NCI-H2196 (cell line): ENCODE measurements at regions not wholly inside any gene's neighbourhood (a gene's known extent, or its start where the extent isn't known, plus 50 kb on each side); places are given as distances from the start of the nearest gene placed in this dataset.

Experiments
- DNase-seq: peaks from one replicate; lab custom pipeline; 2025; ENCODE audit not compliant: unreplicated experiment; lab: John Stamatoyannopoulos, UW

- no peak for DNase-seq
These were observed 285.6 kb upstream of the TPM1 start for GRCh38 chr15:62756995-62757360.

- DNase-seq: no peak
These were observed 285.0 kb upstream of the TPM1 start for GRCh38 chr15:62757535-62757934.

- no peak for DNase-seq
These were observed 284.2 kb upstream of the TPM1 start for GRCh38 chr15:62758126-62758951.

DNA sequence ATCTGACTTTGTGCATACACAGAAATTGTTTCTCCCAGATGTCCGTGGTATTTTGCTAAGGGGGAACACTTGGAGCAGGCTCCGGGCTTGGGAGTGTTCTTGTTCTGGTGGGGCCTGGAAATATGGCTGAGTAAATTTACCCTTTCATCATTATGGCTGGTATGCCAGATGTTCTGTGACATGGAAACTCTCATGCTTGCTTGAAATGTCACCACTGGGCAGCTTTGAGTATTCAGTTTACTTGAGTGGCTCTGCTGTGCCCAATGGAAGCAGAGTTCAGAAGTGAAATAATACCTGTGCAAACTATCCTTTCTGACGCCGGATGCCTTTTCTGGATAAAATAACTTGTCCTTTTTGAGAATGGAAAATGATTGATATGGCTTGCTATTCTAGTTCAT, 283.6 kb upstream of the TPM1 start:
- no peak for DNase-seq

DNA sequence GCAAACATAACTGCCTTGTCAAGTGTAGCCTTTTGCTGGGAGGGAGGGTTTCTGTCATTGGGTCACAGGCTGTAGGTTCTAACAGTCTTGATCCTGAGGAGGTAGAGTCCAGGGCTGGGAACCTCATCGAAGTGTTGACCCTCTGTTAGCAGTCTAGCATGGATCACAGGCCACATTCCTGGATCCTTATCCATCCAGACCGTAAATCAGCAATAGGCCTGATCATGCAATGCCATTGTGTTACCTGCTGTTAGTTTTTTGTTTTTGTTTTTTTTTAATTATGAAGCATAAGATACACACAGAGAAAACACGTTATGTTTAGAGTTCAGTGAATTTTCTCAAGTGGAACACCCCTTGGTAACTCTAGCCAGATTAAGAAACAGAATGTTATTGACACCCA, 282.0 kb upstream of the TPM1 start:
- no peak for DNase-seq

- DNase-seq: no peak
These were observed 276.6 kb upstream of the TPM1 start for GRCh38 chr15:62765916-62766315.

DNA sequence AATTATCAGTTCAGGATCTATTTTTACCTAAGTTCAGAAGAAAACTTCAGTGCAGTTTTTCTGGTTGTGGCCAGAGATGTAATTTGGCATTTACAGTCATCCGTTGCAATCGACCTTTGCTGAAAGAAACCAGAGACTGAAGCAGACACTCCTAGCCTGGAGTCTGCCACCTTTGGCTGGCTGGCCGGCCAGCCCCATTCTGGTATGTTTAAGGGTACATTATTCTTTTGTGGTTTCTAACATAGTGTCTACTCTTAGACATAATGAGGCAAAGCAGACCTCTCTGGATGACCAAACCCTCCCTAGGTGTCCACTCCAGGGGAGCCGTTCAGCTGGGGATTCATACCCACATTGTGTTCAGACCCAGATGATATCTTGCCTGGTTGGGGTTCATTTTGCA, 275.9 kb upstream of the TPM1 start:
- no peak for DNase-seq

GRCh38 chr15:62769604-62770003, 272.9 kb upstream of the TPM1 start:
- DNase-seq: no peak

DNA sequence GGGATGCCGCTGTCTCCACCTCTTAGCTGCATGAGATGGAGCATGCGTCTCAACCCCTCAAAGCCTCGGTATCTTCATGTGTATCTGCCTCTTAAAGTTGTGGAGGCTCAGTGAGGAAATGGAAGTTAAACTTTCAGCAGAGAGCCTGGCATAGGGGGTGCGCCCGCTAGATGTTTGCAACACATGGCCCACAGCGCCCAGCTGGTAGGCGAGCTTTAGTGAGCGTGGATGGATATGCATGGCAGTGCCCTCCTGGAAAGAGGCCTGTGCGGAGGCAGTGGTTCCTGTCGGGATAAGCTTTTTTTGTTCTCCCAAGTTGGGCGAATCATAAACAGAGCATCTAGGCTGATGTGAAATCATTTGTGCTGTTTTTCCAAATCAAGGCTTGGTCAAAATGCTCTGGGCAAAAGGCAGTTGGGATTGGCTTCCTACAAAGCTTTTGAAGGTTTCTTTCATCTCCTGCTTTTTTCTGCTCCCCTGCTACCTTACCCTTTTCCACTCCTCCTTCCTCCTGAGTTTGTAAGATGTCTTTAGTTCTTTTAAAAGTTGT, 272.4 kb upstream of the TPM1 start:
- no peak for DNase-seq

DNA sequence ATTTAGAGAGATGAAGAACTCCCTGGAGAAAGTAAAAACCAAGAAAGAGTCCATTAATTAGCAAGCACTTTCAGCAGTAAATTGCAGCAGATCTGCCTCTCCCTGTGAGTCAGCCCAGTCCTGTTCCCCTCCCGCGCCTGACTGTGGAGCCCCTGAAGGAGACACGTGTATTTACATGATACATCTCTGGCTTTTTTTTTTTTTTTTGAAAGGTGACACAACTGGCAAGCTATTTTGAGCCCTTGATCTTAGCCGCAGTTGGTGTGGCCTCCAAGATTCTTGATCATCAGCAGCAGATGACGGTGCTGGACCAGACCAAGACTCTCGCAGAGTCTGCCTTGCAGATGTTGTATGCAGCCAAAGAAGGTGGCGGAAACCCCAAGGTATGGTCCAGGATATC, 271.8 kb upstream of the TPM1 start:
- no peak for DNase-seq

- no peak for DNase-seq
These were observed 271.3 kb upstream of the TPM1 start for GRCh38 chr15:62771234-62771633.

DNA sequence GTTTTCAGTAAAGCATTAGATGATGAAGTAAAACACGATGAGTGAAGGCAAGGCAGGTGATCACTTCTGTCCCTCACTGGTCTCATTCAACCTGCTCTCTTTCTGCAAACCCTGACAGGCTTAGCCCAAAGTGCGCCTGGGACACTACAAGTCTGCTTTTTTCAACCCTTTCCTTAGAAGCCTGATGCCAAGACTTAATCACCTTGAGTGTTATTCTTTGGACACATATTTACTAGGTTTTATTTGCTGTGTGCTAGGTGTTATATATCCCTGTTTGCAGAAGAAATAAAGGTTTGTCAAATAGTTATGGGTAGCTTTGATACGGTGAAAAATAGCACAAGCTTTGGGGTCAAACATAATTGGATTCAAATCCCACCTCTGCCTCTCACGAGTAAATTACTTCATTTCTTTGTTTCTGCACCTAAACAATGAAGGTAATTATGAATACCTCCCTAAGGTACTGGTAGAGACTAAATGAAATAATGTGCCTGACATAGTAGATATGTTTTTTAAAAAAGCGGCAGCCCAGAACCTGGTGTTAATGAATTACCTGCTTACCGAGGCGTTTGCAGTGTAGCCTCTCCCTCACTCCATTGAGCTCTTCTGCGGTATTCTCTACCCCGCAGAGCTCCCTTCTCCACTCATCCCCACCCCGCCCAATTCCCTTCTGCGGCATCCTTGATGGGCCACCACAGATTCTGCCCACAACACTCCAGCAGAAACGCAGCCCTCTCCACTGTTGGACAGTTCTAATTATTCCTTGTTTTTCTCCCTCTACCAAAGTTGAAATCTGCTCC, 269.0 kb upstream of the TPM1 start:
- DNase-seq: no peak

DNA sequence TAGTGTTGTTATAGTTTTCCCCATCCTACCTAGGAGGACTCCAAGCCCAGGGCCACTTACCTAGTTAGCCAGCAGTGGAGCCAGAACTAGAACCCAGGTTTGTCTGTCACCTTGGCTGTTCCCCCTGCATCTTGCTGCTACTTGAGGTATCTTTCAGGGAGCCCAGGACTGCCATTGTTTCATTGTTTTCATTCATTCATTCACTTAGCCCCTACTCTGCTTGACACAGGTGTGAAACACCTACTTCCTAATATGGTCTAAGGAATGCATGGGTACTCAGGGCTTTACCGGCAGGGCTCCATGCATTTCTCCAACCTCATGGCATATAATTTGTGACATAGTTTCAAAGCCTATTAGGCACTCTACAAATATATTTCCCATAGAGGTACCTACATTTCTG, 266.6 kb upstream of the TPM1 start:
- DNase-seq: no peak

- DNase-seq: no peak
These were observed 264.9 kb upstream of the TPM1 start for GRCh38 chr15:62777671-62778070.

GRCh38 chr15:62779036-62779770, 263.3 kb upstream of the TPM1 start:
- DNase-seq: no peak

GRCh38 chr15:62779899-62780298, 262.6 kb upstream of the TPM1 start:
- DNase-seq: no peak

DNA sequence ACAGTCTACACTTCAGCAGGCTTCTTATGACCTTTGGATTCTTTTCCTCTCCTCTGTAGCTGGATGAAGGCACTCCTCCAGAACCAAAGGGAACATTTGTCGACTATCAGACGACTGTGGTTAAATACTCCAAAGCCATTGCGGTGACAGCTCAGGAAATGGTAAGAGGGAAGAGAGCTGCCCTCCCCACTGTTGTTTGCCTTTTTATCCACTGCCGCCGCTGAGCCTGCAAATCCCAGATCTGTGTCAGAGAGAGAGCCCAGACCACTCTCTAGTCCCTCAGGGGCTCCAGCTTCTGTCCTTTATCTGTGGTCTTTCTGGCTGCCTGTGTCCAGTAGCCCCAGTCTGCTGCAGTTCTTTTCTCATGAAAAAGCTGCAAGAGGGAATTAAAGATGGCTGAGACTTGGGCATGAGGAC, 261.5 kb upstream of the TPM1 start:
- no peak for DNase-seq

DNA sequence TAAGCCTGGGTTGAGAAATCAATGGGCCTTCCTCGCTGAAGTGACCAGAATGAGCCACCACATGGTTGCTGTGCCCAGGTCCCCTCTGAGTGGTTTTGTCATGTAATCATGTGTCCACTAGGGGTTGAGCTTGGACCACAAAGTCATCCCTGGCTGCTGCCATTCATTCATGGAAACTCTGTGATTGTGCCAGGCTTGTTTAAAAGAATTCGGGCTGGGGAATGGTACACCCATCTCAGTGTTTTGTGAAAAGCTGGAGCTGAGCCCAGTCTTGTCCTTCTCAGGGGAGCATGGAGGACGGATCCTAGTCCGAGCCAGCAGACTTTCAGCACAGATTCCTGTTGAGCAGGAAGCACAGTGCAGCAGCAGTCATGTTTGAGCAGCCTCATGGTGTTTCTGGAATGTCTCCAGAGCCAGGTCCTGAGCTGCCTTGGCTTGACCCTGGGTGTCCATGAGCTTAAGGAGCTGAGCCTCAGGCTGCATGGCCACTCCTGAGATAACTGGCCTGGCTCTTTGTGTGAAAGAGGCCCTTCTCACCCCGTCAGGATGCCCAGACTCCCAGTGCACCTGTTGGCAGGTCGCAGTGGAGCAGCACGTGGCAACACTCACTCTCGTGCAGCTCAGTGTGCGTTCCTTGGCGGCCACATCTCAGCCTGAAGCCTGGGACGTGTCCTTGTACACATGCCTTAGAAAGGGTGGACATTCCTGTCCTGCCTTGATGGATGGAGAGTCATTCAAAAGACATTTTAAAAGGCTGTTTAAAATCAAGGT, 260.3 kb upstream of the TPM1 start:
- DNase-seq: peak; percentile 72

DNA sequence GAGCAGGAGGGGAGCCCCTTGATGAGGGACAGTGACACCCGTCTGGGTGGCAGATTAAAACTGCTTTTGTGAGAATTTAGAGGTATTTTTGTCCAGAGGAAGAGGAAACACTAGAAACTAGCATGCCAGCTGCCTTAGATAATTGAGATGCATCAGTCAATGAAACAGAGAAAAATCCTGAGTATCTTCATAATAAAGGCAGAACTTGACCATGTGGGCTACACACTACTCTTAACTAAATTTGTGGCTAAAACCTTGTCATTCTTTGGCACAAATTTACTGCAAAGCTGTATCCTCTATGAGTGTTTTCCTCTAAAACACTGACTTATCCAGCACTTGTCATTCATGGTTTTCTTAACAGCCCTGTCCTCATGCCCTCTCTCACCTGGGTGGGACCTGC, 259.7 kb upstream of the TPM1 start:
- DNase-seq: no peak

DNA sequence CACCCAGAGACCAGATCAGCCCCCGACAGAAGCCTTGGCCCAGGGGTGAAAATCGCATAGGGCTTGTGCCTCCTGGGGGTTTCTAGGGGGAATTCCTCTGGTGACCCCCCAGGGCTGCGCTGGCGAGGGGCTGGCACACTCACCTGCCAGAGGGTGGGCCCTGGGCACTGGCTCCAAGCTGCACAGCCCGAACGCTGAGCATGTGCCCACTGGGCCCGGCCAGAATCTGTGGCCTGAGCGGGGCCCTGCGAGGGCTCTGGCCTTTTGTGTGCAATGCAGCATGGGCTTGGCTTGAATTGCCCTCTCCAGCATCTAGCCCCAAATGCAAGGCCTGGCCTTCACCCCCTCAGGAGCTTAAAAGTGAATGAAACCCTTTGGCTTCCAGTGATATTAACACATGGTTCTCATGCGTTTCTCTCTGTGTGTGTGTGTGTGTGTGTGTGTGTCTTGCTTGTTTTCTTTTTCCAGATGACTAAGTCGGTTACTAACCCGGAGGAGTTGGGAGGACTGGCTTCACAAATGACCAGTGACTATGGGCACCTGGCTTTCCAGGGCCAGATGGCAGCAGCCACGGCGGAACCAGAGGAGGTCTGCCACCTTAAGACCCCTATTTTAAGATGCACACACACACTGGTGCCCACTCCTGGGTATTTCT, 259.1 kb upstream of the TPM1 start:
- no peak for DNase-seq
